Progenitor cell of endocrine pancreas (in vitro differentiated cells): ENCODE measurements at regions not wholly inside any gene's neighbourhood (a gene's known extent, or its start where the extent isn't known, plus 50 kb on each side); places are given as distances from the start of the nearest gene placed in this dataset.
"Not testable (repeated sequence)": the region's sequence is repeated elsewhere in the genome, so short reads cannot be mapped to it uniquely, and the experiment has no call there.

Experiments used
- DNase-seq: peaks from one replicate; pipeline ENCODE4 v3.0.0; 2021; ENCODE audit warnings: low spot score; ENCODE audit not compliant: unreplicated experiment
- H3K27ac Mint-ChIP-seq: 2 replicates; pipeline ENCODE4 v1.8.0; 2021; ENCODE audit warnings: mild to moderate bottlenecking, moderate library complexity, mixed read lengths
- H3K27me3 Mint-ChIP-seq: 2 replicates; pipeline ENCODE4 v1.8.0; 2021; ENCODE audit warnings: mixed read lengths
- H3K36me3 Mint-ChIP-seq: 2 replicates; pipeline ENCODE4 v1.8.0; 2022; ENCODE audit warnings: mixed read lengths; ENCODE audit not compliant: insufficient read depth
- H3K4me1 Mint-ChIP-seq: 2 replicates; pipeline ENCODE4 v1.8.0; 2021; ENCODE audit warnings: low read depth, mixed read lengths
- H3K4me3 Mint-ChIP-seq: 2 replicates; pipeline ENCODE4 v1.8.0; 2021; ENCODE audit warnings: low read depth, mild to moderate bottlenecking, moderate library complexity, mixed read lengths
- H3K9me3 Mint-ChIP-seq: 2 replicates; pipeline ENCODE4 v1.8.0; 2021; ENCODE audit warnings: low read depth, mixed read lengths
- CTCF ChIP-seq: fragments of 200-600 bp; sonication (generic); IDR thresholded peaks from one replicate; pipeline ENCODE4 v1.5.0; 2021; ENCODE audit warnings: antibody characterized with exemption, mild to moderate bottlenecking; ENCODE audit not compliant: unreplicated experiment

GRCh38 chr3:178139116-178139515 is 397.1 kb upstream of the KCNMB2 start:
- DNase-seq: no peak
- TF ChIP-seq CTCF: no peak
- H3K9me3 Mint-ChIP-seq: peaks cover 3% of the 10 kb centered on the region
- no peak overlapping the region for H3K4me3 Mint-ChIP-seq
- peaks cover 5% of the 10 kb centered on the region for H3K4me1 Mint-ChIP-seq
- H3K27ac Mint-ChIP-seq: no peak overlapping the region
- no peaks in the 10 kb centered on the region for H3K36me3 Mint-ChIP-seq
- no peaks in the 10 kb centered on the region for H3K27me3 Mint-ChIP-seq

- H3K27ac Mint-ChIP-seq: peak overlapping the region; percentile 36
- H3K27me3 Mint-ChIP-seq: no peaks in the 10 kb centered on the region
- H3K36me3 Mint-ChIP-seq: no peaks in the 10 kb centered on the region
- H3K4me1 Mint-ChIP-seq: peaks cover 3% of the 10 kb centered on the region
- no peaks in the 10 kb centered on the region for H3K9me3 Mint-ChIP-seq
- DNase-seq: no peak
- H3K4me3 Mint-ChIP-seq: no peak overlapping the region
- no peak for TF ChIP-seq CTCF
Observed at GRCh38 chr3:178140531-178141304, 395.5 kb upstream of the KCNMB2 start.

GRCh38 chr3:178141305-178141684 is 394.9 kb upstream of the KCNMB2 start:
- H3K27ac Mint-ChIP-seq, H3K27me3 Mint-ChIP-seq, H3K4me1 Mint-ChIP-seq, DNase-seq, H3K36me3 Mint-ChIP-seq, H3K9me3 Mint-ChIP-seq, H3K4me3 Mint-ChIP-seq: not testable (repeated sequence)

GRCh38 chr3:178146406-178146831 is 389.8 kb upstream of the KCNMB2 start:
- no peaks in the 10 kb centered on the region for H3K27me3 Mint-ChIP-seq
- no peak overlapping the region for H3K27ac Mint-ChIP-seq
- no peak for DNase-seq
- no peak for TF ChIP-seq CTCF
- H3K9me3 Mint-ChIP-seq: no peaks in the 10 kb centered on the region
- H3K4me3 Mint-ChIP-seq: no peak overlapping the region
- H3K4me1 Mint-ChIP-seq: peaks cover 3% of the 10 kb centered on the region
- no peaks in the 10 kb centered on the region for H3K36me3 Mint-ChIP-seq

- Mint-ChIP-seq H3K27me3 (no peaks in the 10 kb centered on the region), H3K36me3 (no peaks in the 10 kb centered on the region), H3K27ac (no peak overlapping the region), H3K4me1 (peaks cover 3% of the 10 kb centered on the region), H3K4me3 (no peak overlapping the region), H3K9me3 (no peaks in the 10 kb centered on the region)
- no peak for DNase-seq
- no peak for TF ChIP-seq CTCF
Observed at GRCh38 chr3:178147001-178147400, 389.2 kb upstream of the KCNMB2 start.

GRCh38 chr3:178152031-178152806 is 384.0 kb upstream of the KCNMB2 start:
- no peak for TF ChIP-seq CTCF
- Mint-ChIP-seq H3K4me1 (peaks cover 1% of the 10 kb centered on the region), H3K36me3 (no peaks in the 10 kb centered on the region), H3K9me3 (no peaks in the 10 kb centered on the region), H3K27ac (no peak overlapping the region), H3K27me3 (no peaks in the 10 kb centered on the region), H3K4me3 (no peak overlapping the region)
- DNase-seq: no peak
